ENCODE measurements at regions not wholly inside any gene's neighbourhood (a gene's known extent, or its start where the extent isn't known, plus 50 kb on each side); places are given as distances from the start of the nearest gene placed in this dataset.
A peak's percentile ranks its signal among the peaks of the same experiment; 100 is the strongest.

DNA sequence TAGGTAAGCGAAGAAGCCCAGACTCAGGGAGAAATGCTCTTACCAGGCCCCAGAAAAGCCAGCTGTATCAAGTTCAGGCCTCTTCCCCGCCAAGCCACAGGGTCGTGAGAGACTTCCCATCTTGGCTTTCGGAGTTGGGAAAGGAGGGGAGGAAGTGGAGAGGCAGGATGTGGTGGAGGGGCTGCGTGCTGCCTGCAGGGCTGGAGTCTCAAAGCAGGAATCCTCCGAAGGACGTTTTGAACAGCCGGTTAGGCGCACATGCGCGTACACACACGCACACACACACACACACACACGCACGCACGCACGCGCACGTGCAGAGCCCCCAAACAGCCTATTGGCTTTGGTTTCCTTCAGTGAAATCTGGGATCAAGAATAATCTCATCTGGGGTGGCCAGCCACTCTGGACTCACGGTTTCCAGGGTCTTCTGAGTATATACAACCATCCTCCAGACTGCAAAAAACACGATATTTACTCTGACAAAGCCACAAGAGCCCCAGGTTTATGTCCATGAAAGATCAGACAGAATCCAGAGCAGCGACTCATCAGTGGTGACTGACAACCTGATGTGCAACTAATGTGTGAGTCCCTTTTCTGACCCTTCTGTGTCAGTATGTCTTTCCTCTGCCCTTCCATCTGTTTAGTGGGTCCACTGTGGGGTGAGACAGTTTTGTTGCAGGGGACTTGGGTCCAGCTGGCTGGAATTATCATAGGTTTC lies 115.0 kb upstream of the ZNF438 start:
- DNase-seq, result peak; percentile 39

DNA sequence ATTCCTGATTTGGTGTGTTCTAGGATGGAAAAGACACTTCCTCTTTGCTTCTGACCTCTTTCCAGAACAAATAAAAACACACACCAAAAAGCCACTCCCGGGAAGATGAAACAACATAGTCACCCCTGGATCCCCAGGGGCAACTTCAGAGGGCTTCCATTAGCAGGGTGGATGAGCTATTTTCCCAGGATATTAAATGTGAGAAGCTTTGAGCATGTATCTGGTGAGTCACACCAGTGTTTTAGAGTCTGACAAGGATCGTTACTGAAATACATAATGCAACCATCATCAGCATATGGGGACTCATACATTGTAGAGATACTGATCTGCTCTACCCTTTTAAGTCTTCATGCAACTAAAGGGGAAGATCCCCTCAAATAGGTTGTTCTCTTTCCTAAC lies 115.5 kb upstream of the ZNF438 start:
- DNase-seq, result no peak

DNA sequence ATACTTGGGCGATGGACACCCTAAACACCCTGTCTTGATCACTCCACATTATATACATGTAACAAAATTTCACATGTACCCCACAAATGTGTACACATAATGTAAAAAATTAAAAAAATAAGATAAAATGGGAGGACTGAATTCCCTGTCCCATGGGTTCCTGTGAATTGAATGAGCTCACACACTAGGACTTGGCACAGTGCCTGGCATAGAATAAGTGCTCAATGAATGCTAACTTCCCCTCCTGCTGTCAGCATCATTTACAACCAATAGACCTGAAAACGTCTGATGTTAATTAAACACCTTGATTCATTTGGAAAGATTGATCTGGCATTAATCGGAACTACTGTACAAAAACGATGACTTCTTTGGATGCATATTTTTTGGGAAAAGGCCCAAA lies 117.3 kb upstream of the ZNF438 start:
- no peak for DNase-seq

DNA sequence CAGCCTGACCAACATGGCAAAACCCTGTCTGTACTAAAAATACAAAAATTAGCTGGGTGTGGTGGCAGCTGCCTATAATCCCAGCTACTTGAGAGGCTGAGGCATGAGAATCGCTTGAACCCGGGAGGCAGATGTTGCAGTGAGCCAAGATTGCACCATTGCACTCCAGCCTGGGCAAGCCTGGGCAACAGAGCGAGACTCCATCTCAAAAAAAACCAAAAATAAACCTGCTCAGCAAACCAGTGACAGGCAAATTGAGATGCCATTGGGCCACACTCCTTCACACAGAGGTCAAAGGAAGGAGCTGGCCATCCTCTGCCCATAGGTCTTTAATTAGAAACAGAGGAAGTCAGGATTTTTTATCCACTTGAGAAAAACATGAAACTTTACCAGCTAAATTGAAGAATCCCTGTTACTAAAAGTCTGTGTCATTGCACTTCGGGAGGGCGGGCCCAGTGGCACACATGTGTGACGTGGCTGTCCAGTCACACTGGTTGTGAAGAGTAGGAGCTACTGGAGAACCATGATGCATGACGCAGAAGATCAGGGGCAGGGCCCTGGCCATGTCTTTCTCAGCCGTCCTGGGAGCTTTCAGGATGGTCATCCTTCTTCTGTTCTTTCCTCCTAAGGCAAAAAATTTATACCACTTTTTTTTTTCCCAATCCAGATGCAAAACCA lies 118.3 kb upstream of the ZNF438 start:
- DNase-seq, result no peak

DNA sequence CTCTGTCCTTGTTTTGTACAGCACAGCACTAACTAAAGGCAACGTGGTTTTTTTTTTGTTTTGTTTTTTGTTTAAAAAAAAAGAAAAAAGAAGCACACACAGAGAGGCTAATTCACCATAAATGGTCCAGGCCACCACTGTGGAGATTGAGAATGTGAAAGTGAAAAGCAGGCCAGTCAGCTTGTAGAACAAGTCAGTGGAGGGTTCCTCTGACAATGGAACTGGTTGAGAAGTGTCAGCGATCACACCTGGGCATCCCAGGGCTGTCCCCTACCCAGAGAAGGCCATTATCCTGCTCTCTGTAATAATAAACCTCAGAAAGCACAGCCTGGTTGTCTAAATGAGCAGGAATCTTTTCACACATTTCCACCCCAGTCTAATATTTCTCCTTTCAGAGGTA lies 119.6 kb upstream of the ZNF438 start:
- DNase-seq, result no peak

DNA sequence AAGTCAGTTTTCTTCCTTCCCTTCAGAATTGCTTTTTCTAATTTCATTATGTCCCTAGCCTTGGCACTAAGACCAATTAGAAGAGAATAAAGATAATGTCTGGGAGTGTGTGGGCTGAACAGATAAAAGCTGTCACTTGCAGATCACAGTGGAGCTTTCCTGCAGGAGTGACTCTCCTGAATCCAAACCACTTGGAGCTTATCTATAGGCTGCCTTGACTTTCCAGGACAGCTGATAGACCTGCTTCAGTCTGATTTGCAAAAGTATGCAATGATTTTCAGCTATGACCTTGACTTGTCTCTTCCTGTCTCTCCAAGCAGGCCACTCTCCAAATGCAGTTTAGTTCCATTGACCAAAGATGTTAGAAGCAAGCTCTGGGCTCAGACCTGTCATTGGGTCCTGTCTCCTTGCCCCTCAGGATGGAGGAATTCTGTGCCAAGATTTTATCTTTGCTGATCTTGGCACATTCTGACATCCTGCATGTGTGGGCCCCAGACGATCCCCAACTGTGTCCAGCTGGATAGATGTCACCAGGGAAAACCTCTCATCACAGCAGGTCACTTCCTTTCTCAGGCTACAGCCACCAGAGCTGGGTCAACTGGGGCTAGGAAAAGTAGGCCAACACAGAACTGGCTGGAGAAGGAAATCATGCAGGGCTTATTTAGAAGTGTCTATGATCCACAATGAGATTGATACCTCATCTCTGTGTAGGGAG lies 120.9 kb upstream of the ZNF438 start:
- DNase-seq, result no peak

DNA sequence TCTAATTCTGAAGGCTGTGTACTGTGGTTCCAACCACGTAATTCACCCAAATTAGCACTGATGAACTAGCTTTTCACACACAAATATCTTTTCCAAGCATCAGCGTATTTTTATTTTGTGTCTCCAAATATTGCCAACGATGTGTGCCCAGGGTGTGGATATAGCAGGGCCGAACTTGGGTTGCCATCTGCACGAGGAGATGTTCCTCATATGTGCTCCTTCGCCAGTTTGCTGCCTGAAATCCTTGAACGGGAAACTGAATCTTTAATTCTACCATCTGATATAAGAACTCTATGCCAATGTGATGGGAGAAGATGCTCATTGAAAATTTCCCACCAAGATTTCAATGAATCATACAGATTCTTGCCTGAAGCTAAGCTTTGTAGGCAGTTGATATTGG lies 121.5 kb upstream of the ZNF438 start:
- DNase-seq, result no peak

DNA sequence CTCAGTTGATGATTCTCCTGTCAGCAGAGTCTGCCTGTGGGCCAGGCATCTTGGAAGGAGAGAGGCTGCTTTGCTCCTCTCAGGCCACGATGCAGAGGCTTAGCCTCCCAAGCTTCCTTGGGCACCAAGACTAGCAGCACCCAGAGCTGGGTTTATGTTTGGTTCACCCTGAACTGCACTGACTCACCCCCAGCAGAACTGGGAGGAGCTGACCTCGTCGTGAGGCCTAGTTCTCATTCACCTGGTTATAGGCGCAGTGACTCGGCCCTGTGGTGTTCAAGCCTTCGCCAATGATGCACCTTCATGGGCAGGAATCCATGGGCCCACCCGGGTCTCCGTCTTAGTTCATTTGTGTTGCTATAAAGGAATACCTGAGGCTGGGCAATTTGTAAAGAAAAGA lies 122.0 kb upstream of the ZNF438 start:
- DNase-seq, result no peak

DNA sequence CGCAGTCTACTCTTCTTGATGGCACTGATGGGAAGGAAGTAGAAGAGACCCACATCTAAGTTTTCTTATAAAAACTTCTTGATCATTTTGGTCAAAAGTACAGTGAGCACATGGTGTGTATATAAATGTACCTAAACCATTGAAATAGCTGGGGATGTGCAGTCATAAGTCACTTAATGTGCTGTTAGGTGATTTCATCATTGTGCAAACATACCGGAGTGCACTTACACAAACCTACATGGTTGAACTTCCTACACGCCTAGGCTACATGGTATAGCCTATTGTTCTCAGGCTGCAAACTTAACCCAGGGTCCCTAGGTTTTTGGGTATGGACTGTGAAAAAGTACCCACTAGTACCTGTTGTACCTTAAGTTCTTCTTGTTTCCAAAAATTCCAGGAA lies 123.3 kb upstream of the ZNF438 start:
- no peak for DNase-seq

DNA sequence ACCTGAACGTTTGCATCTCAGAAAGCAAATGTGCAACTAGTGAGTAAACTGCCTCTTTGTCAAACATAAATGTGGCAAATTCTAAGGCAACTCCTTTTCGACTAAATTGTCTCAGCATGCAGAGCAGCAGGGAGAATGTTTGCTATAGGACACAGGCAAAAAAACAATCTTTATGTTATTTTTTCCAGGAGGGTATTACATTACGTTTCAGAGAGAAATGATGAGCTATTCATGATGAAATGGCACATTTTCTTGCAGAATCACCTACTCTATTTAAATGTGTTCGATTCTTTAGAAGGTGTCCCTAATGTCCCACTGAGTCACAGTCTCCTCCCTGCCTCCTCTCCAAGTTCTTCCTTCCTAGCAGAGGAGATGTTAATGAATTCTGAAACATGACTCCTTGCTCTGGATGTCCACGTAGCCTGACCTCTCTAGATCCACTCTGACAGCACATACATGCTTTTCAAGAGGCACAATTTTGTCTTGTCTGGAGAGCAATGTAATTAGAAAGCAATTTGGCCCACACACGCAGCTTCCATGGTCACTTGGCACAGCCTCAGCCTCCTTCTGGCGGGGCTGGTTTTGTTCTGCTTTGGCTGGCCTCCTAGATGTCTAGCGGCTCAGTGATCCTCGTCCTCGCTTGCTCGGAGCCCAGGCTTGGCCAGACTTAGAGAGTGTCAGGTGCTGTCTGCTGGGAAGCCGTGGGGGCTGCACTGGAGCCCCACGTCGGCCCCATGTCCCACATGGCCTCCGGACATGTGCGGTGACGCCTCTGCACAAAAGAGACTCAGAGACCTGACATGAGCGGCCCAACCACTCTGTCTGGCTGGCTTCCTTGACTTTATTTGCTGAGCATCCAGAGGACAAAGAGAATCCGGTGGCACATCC lies 125.7 kb upstream of the ZNF438 start:
- no peak for DNase-seq

DNA sequence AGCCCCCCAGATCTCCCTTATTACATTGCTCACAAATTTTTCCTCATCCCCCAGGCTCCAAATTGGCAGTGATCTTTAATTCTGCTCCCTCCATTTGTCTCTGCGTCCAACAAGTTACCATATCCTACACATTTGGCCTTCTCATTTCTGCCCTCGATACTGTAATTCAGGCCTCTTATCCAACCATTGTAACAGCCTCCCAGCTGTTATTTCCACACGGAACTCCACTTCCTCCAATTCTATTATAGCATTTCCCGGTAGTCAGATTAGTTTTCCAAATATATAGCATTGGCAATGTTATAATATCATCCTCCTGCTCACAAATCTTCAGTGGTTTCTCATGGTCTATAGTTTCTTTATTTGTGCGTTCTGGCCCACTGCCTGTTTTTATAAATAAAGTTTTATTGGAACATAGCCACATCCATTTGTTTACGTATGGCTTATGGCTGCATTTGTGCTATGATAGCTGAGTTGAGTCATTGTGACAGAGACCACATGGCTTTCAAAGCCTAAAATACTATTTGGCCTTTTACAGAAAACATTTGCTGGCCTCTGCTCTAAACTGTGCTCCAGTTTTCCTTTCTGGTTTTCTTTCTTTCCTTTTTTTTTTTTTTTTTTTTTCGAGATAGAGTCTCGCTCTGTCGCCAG lies 126.5 kb upstream of the ZNF438 start:
- DNase-seq, result no peak

DNA sequence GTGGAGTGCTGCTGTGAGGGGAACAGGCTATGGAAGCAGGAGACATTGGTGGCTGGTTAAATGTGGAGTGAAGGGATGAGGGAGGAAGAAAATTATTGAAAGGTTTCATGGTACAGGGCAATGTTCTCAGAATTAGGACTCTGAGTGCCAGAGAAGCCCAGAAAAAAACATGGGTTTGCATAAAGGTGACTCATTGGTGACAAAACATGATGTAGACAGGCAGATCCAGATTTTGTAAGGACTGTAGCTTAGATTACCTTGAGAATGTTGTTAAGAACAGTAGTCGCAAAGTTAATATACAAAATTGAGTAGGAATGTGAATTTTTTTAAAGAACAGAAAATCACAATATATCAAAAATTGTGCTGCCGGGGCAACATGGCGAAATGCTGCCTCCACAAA lies 134.9 kb upstream of the ZNF438 start:
- no peak for DNase-seq

DNA sequence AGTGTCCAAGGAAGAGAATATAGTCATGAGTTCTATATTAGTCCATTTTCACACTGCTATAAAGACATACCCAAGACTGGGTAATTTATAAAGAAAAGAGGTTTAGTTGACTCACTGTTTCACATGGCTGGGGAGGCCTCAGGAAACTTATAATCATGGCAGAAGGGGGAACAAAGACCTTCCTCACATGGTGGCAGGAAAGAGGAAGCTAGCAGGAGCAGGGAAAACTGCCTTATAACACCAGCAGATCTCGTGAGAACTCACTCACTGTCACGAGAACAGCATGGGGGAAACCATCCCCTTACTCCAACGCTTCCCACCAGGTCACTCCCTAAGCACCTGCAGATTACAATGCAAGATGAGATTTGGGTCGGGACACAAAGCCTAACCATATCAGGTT lies 139.0 kb upstream of the ZNF438 start:
- DNase-seq, result no peak

DNA sequence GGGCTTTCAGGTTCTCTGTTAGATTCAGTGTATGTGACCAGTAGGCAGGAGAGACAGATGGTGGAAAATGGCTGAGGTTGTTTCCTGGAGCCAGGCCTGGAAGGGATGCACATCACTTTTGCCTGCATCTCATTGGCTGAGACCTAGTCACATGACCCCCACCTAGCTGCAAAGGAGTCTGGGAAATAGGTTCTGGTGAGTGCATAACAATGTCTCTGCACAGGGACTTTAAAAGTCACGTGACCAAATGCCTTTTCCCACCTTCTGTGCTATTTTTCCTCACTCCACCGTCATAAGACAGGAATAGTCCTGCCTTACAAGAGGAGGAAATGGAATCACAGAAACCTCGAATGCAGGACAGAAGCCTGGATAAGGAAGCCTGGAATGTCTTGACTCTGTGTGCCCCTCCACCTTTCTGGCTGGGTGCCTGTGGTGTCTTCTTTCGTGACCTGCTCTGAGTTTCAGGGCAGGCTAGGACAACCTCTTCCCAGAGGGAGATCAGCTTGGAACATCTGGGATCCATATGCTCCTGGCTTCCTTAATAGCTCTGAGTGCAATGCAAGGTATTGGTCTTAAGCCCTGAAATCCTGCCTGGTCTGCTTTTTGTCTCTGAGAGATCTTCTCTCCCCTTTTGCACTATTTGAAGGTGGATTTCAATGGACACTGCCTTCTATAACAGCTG lies 139.9 kb upstream of the ZNF438 start:
- DNase-seq, result no peak

DNA sequence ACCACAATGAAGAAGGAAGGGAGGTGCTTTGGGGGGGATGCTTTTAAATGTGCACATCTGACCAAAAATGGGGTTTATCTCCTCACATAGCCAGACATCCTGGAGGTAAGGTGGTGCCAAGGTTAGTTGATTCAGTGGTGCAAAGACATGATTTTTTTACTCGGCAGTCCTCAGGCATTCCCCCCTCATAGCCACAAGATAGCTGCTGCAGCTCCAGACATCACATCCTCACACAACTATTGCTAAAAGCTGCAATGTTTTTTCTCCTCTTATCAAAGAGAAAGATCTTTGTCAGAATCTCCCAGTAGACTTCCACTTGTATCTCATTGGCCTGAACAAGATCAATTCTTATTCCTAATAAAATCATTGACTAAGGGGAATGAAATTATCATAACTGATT lies 141.3 kb upstream of the ZNF438 start:
- DNase-seq, result no peak

DNA sequence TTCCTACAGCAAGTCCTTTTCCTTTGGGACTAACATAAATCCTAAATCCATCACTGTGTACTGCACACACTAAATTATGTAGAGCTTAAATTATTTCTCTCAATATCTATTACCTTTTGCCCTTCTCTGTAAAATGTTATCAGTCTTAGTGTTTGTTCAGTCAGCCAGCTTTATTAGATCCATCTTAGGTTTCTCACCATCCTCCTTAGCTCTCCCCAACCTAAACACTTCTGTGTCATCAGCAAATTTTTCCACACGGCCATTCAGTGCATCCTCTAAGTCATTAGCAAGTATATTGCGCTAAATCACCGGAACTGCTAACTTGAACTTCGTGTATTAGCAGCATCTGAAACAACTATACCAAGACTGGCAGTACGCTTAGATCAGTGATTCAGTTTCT lies 142.1 kb upstream of the ZNF438 start:
- DNase-seq, result no peak

DNA sequence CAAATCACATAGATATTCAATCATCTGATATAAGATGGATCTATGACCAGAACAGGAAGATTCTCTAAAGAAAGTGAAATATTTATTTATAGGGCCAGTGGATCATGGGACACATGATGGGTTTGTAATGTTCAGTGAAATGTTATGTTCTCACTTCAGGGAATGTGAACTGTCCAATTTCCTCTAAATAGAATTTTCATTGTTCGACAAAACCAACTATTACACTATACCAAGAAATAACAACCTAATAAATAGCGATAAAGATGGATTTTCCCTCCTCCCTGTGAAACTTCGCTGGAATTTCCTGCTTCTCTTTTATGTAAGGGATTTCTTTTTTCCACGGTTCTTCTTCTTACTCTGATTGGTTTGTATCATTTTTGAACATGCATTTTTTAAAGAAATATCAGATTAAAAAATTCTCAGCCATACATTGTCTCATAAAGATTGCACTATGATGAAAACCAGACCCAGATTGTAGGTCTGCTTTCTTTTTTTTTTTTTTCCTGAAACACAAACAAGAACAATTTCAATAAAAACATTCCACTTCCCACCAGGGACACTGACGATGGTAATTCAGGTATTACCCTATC lies 139.8 kb upstream of the ZEB1 start:
- no peak for DNase-seq

DNA sequence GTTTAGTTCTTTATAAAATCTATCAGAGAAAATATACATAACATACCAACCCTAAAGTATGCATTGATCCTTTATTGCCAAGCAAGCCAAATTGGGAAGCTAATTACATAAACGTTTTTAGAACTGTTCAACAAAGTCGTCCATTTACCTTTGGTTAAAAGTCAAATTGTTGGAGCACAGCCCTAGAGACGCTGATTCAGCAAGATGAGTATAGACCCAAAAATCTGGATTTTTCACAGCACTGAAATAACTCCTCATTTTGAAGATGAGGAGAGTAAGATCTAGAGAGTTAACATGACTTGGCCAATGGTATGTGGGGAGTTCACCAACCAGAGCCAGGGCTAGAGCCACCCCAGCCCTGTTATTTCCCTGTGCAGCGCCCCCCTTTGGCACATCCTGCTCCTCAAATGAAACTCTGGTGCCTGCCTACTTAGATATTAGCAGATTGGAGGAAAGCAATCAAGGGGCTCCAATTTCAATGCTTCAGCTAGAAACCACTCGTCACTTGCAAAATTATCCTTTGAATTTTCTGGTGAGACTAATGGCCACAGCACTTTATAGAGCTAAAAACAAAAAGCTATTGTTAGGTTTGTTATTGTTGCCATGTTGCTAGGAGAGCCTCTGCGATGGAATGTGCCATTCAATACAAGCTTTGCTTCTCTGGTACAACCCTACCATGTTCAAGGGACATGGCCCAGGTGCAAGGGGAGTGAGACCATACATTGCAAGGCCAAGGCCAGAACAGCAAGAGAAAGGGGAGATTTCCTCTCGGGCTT lies 132.6 kb upstream of the ZEB1 start:
- no peak for DNase-seq

DNA sequence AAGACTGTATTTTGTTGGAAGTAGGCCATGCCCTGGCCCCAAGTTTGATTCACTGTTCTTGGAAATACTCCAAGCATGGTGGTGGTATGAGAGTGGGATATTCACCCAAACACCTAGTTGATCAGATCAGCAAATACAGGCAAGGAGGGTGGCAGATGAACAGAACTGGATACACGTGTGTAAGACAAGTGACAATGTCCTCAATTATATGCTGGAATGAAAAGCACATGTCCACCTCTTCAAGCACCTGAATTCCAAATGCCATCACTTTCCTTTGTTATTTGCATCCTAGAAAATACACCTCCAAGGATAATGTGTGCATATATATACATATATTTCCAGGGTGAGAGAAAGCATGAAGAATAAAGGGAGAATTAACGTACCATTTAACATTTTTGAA lies 131.8 kb upstream of the ZEB1 start:
- no peak for DNase-seq

DNA sequence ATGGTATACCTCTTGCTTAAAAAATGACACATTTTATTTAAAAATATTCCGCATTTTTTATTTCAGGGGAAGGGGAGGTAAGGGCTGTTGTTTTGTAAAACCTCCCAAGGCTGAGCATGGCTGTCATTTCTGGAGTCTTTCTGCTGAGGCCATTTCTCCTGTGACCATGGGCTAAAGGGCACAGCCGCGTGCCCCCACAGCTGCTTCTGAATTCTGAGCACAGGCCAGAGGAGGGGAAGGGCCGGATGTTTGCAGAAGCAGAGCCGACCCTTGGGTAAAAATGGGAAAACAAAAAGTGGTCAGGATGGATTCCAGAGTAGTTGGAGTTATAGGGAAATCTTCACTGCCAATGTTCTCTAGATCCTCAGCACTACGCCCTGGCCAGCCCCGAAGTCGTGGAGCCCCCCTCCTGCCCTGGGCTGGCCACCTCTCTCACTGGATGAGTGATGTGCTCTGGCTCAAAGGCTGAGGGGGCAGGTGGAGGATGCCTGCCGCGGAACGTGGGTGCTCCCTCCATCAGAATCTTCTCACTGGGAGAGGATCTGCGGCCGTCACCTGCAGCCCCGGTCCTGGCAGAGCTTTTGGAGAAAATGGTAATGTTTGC lies 131.3 kb upstream of the ZEB1 start:
- DNase-seq, result no peak
